ELF-1 (cell line): ENCODE measurements at regions not wholly inside any gene's neighbourhood (a gene's known extent, or its start where the extent isn't known, plus 50 kb on each side); places are given as distances from the start of the nearest gene placed in this dataset.
"Not testable (repeated sequence)": the region's sequence is repeated elsewhere in the genome, so short reads cannot be mapped to it uniquely, and the experiment has no call there.

ENCODE experiments used
- DNase-seq: peaks from one replicate; pipeline ENCODE4 v3.0.0-alpha.2; 2016; ENCODE audit warnings: low read depth, low spot score

DNA sequence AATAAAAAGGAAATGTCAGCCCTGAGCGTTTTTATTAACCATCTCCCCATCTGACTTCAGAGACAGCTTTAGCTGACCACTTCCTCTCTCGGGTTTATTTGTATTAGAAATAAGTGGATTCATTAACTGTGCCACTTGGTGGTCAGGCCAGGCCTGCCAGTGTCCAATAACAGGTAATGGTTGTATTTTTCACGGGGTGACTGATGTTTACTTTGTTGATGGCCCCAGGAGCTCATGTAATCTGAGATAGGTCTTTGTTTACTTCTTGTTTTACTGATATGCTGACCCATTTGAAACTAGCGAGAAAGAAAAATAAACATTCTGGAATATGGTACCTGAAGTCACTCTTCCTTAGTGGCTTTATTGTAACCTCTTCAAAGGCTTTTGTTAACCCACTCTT lies 504.3 kb upstream of the SLC35B3 start:
- no peak for DNase-seq

DNA sequence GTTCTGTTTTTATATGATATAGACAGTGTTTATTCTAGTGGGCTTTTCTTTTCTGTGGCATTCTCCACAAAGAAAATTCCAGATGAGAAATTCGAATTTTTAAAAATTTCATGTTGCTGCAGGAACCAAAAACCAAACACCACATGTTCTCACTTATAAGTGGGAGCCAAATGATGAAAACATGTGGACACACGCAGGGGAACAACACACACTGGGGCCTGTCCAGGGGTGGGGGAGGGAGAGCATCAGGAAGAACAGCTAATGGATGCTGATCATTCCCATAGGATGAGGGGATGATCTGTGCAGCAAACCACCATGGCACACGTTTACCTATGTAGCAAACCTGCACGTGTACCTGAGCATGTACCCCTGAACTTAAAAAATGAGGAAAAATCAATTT lies 499.0 kb upstream of the SLC35B3 start:
- no peak for DNase-seq

DNA sequence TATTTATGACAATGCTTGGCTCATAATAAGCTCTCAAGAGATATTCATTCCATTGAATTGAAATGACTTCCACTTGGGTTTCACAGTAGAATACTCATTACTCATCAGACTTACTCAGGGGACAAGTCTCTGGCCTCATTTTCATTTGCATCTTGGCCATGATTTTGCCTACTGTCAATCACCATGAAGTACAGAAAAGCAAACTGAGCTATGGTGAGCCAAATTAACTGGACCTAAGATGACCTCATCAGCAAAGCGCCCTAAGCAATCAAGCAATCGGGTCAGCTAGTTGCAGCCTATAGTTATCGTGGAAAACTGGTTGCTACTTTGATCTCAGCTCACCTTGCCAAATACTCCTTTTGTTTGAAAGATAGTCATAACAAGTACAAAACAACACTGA lies 494.7 kb upstream of the SLC35B3 start:
- no peak for DNase-seq

DNA sequence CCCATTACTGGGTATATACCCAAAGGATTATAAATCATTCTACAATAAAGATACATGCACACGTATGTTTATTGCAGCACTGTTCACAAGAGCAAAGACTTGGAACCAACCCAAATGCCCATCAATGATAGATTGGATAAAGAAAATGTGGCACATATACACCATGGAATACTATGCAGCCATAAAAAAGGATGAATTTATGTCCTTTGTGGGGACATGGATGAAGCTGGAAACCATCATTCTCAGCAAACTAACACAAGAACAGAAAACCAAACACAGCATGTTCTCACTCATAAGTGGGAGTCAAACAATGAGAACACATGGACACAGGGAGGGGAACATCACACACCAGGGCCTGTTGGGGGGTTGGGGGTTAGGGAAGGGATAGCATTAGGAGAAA lies 484.9 kb upstream of the SLC35B3 start:
- DNase-seq, result not testable (repeated sequence)

DNA sequence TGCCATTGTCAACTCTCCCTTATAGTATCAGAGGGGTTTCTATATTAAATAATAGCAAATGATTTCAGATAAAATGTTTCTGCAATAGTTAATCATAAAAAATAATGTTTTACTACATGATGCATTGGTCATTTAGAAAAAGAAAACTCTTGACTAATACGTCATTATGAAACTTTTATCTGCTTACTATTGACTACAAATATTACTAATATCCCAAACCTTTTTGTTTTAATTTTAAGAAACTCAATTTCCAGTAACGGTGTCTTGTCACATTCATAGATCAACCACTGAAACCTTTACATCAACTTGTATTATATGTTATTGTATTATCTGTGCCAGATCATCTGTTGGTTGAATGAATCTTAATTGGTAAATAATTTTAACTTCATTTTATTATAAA lies 482.9 kb upstream of the SLC35B3 start:
- no peak for DNase-seq

DNA sequence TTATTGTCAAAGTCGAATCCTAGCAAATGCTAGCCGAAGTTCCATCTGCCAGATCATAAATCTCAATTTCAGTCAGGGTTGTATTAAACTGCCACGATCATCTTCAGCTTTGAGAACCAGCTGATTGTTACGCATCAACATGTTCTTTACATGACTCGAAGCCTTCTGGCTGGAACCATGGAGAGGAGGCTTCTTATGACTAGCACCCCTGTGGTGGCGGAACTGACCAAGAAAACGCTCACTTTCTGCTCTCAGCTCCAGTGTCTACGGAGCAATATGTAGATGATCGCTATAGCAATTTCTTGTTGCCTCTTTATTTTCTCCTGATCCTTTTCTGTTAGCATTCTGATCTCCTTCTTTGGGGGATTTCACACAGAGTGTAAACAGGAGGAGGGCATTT lies 479.4 kb upstream of the SLC35B3 start:
- DNase-seq, result no peak

DNA sequence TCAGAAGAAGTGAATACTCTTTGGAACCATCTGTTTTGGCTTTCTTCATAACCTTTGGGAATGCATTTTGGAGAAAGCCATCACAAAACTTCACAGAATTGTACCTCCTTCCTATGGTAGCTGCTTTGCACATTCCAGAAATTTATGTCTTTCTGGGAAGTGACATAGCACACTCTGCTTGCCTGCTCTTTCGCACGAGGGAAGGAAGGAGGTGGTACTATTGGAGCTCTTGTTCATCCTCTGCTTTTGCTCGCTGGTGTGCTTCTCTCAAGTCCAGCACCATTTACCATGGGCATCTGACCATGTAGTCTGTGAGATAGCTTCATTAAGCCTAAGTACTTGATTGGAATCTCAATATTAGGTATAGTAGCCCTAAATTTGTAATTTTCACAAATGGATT lies 473.3 kb upstream of the SLC35B3 start:
- DNase-seq, result no peak

DNA sequence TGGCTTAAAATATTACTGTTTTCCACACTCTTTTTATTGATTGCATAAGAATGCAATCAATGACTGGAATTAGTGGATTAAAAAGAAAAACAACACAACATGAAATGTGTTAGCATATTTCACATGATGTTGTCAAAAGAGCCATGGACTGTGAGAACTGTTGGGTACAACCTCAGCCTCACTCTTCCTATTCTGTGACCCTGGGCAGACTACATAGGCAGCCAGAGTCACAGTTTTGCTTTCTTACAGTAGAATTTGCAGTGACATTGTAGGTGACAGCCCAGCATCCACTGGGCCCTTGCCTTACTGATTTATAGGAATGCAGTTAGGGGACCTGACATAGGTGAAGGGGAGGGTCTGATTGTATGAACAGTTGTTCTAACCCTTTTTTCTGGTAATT lies 471.4 kb upstream of the SLC35B3 start:
- DNase-seq, result no peak

DNA sequence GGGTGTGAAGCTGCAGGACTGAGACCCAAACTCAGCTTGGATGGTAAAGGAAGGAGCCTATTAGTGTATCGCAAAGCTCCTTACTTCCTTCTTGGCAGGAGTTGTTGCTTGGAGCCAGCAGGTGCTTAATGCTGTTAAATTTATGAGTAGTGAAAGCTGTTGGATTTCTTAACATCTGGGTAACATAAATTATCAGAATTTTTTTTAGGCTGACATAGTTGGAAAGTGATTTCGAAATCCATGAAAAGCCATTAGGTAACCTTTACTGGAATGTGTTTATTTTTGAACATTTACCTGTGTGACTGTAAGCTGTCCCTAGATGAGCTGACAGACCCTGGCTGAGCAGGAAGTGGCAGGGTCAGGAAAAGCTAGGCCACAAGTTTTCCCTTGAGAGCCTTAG lies 470.4 kb upstream of the SLC35B3 start:
- no peak for DNase-seq

DNA sequence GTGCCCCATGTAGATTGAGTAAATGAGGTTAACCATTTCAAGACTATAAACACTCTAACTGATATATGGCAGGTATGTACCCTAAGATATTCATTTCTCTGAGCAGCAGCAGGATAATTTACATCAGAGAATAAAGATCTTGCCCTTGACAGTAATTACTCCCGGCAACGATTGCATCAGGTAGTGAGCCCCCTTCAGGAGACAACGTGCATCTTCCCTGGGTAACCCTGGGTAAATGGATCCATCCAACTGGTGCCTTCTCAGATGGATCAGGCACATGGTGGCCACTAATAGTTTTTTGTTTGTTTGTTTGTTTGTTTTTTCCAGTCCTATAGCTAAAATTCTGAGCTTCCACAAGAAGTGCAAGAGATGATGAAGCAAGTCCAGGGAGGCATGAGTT lies 469.4 kb upstream of the SLC35B3 start:
- DNase-seq, result no peak

DNA sequence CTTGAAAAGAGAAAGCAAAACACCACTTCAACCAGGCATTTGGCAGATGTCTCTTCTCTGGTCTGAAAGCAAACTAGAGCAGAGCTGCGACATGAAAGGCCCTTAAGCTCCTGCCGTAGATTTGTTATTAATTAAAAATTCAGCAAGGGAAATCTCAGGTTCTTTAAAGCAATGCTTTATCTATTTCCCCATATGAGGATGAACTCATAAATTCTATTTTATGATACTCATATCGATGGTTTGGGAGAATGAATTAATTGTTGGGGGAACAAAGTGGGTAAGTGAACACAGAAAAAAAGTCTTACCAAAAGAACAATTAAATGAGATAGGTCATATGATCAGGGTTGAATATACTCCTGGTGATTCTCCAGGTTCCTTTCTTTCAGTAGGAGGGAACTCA lies 464.7 kb upstream of the SLC35B3 start:
- DNase-seq, result no peak

DNA sequence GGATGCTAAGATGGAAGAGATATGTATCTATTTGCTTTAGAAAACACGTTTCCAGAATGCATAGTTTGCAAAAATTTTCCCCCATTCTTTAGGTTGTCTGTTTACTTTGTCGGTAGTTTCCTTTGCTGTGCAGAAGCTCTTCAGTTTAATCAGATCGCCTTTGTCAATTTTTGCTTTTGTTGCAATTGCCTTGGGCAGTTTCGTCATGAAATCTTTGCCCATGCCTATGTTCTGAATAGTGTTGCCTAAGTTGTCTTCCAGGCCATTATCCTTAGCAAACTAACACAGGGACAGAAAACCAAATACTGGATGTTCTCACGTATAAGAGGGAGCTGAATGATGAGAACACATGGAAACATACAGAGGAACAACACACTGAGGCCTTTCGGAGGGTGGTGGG lies 454.2 kb upstream of the SLC35B3 start:
- DNase-seq, result no peak

DNA sequence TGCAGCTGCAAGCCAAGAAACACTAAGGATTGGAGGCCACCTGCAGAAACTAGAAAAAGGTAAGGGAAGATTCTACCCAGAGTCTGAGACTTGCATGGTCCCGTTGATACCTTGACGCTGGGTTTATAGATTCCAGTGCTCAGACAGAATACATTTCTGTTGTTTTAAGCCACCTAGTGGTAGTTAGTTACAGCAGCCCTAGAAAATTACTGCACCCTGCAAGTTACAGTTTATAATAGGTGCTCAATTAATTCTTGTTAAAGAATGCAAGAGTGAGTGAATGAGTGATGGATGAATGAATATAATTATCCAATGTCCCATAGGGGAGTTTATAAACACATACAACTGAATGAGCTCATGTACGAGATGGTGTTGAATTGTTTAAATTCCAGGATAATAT lies 453.1 kb upstream of the SLC35B3 start:
- no peak for DNase-seq

DNA sequence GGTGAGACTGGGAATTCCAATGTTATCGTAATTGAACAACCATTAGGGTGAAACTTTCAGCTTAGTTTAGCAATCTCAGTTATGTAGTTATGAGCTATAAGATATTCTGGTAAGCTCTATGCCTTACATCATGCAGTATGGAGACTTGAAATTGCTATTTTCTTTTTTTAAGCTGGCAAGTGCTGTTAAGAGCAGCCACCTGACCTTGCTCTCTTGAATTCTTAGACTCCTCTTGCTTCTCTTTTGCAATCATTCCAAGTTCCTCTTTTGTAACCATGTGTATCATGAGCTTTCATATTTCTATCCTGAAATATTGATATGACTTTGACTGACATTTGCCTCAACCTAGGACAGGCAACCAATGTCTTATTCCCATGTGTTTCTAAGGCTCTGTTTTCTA lies 446.3 kb upstream of the SLC35B3 start:
- DNase-seq, result no peak

DNA sequence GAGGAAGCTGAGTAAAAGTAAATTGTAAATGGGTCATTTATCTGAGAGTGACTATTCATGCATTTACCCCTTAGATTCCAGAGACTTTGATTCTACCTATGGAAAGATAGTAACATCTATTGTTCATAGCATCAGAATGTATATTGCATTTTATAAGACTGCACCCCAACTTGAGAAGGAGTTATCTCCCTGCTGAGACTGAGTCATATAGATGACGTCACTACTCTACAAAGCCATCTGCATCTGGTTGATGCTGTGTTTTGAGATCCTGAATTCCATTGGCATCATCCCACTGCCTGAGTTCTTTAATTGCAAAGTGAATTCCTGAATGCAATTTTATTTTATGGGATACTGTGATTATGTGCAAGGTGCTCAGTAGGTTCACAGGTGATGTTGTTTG lies 444.0 kb upstream of the SLC35B3 start:
- no peak for DNase-seq

DNA sequence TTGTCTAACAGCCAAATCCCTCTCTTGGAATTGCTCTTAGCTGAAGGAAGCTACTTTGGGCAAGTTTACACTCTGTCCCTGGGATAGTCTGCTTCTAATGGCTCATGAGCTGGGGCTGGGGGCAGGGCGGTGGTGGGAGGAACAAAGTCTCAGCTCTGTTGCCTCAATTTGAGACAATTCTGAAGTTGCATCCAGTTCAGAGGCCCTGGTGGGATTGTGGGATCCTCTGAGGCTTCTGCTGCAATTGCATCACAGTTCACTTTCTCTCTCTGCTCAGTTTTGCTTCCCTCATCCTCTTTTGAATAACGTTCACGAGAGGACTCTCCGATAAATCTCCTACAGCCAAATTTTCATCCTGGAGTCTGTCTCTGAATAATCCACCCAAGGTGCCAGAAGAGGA lies 440.6 kb upstream of the SLC35B3 start:
- no peak for DNase-seq

DNA sequence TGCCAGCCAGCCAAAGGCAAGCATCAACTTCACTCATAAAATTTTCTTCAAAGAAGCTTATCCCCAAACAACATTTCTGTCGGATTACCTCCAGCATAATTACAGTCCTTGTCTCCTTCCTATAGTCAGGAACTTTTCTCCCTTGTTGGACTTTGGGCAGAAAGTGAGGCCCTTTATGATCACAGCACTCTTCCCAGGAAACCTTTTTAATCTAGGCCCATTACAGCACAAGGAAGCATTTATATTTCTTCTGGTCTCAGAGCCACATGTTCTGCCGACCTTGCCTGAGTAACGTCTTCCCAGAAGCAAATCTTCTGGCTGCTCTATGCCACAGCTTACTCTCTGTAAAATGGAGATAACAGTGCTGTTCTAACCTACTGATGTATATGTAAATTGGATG lies 437.2 kb upstream of the SLC35B3 start:
- DNase-seq, result no peak

DNA sequence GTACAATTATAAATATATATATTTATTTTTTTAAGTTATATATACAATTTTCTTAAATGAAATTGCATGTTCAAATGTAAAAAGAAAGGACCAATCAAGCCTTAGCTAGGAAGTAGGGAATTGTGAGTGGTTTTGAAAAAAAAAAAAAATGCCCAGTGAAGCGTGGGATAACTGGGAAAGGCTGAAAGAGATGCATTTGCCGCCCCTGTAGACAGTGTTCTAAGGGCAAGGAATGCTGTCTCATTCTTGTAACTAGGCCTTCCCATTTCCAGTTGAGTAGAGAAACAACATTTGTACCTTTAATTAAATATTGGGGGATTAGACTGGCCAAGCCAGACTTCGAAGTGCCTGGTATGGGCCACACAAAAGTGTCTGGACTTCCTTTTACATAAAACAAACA lies 430.1 kb upstream of the SLC35B3 start:
- DNase-seq, result no peak

DNA sequence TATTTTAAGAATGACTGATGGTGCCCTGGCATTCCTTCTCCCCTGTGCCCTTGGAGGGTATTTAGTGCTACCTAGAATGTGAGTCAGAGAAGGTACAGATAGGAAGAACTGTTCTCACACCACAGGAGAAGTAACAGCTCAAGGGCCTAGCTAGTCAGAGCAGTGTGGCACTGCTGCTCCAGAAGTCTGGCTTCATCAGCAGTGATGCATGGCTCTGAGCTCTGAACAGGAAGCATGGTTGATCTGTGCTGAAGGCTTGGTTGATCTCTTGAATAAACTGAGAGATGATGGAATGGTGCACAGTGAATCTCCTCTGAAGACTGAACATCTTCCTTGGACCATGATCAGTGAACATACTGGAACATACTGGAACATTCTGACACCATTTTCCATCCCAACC lies 425.3 kb upstream of the SLC35B3 start:
- DNase-seq, result no peak

DNA sequence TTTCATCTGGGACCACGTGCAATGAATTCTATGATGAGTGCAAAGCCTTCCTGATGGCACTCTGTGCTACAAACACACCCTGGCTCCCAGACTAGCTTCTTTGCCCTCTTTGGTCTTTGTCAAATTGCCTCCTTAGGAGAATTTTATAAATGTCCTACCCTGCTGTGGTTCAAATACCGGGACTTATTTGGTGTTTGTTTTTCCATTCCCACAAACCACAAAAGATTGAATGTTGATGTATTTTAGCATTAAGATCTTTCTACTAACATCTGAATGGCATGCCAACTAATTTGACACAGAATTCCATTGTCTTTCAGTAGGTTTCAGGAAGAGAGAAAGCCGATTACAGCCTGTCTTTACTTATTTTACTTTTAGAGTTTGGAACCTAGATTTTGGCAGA lies 424.2 kb upstream of the SLC35B3 start:
- no peak for DNase-seq

DNA sequence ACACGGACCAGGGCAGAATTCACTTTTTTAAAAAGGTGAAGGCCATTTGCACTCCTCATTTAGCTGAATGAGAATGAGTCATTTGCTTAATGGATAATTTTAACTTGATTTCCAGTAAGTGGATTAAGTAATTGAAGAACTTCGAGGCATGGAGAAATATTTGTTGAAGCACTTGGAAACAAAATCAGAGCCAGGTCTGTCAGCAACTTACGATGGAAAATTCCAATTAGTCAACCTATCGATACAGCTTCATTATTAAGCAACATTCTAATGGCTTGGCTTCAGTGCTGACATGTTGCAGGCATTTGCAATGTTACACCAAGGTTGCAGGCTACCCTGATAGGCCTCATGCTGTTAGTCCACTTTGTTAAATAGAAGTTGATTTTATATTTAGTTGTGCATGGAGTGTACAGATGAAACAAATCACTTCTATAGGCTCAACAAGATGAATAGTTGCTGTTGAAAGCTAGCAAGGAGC lies 423.5 kb upstream of the SLC35B3 start:
- DNase-seq, result no peak

DNA sequence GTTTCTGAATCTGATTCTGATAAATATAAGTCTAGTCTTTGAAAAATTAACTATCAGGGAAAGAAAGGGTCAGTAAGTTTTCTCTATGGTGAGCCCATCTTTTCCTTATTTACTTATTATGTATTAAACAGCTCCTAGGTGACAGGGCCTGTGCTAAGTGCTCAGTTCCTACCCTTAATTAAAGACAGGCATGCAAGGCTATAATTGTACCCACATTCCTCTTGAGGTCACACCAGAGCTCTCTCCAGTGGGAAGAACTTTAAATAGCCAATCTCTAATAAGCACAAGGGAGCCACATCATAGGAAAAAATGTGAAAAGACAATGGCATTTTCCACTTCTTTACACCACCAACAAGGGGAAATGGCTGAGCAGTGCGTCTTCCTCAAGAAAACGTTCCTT lies 421.8 kb upstream of the SLC35B3 start:
- no peak for DNase-seq

DNA sequence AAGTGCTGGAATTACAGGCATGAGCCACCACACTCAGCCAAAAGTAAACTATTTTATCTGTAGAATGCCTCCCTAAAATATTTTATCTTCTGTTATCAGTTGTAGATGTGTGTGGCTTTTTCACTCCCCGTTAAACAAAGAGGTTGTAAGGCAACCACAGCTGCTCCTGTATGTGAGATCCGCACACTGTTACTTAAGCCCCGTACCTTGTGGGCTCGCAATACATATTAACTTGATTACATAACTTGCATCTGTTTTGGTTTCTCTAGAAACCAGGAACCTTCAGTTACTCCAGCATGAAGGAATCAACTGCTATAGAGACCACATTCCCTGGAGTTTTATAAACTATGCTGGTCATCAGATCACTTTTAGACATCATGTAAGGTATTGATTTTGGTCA lies 420.1 kb upstream of the SLC35B3 start:
- no peak for DNase-seq

DNA sequence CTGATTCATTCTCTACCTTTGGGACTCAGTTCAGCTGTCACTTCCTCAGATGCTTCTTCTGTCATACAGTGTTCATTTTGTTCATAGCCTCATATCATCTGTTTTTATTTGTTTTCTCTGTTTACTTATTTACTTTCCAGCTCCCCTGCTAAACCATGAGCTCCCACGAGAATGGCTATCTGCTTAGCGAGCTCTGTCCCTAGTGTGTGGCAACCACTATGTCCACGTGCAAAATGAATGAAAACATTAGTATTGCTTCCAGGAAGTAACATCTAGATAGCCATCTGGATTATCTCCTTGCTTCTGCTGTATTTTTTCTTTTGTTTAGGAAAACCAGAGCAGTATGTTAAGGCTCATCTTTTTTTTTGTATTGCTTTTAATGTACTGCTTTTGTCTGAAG lies 417.0 kb upstream of the SLC35B3 start:
- DNase-seq, result no peak

DNA sequence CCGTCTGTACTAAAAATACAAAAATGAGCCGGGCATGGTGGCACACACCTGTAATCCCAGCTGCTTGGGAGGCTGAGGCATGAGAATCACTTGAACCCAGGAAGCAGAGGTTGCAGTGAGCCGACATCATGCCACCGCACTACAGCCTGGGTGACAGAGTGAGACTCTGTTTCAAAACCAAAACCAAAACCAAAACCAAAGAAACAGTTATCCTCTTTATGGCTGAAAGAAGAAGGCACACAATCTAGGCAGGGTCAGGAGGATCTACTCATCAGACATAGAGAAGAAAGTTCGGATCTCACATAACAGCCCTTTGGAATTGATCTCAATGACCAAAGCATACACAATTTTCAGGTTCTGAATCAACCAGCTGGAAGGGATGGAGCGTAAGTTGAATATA lies 411.3 kb upstream of the SLC35B3 start:
- not testable (repeated sequence) for DNase-seq
